Osteoblast (primary cell): ENCODE measurements at regions not wholly inside any gene's neighbourhood (a gene's known extent, or its start where the extent isn't known, plus 50 kb on each side); places are given as distances from the start of the nearest gene placed in this dataset.

Source experiments
- DNase-seq: peaks from one replicate; pipeline ENCODE4 v3.0.0; 2011; ENCODE audit warnings: low spot score, mixed read lengths; ENCODE audit not compliant: insufficient read length; ENCODE audit errors: missing footprints
- H2AFZ ChIP-seq: 2 replicates; pipeline ENCODE4 v1.6.0; 2011; ENCODE audit warnings: mild to moderate bottlenecking, low read length
- H3K27ac ChIP-seq: 2 replicates; pipeline ENCODE4 v1.5.1; 2011; ENCODE audit warnings: mild to moderate bottlenecking, low read depth, low read length, moderate library complexity
- H3K27me3 ChIP-seq: 2 replicates; pipeline ENCODE4 v1.6.0; 2012; ENCODE audit warnings: mild to moderate bottlenecking, control low read depth, inconsistent platforms, low read length, moderate library complexity; ENCODE audit not compliant: insufficient read depth
- H3K36me3 ChIP-seq: 2 replicates; pipeline ENCODE4 v1.5.1; 2011; ENCODE audit warnings: mild to moderate bottlenecking, low read length, control low read depth, moderate library complexity; ENCODE audit not compliant: insufficient read depth
- H3K4me1 ChIP-seq: 2 replicates; pipeline ENCODE4 v1.5.1; 2011; ENCODE audit warnings: mild to moderate bottlenecking, low read length, control low read depth, moderate library complexity; ENCODE audit not compliant: insufficient read depth
- H3K4me2 ChIP-seq: 2 replicates; pipeline ENCODE4 v1.6.0; 2011; ENCODE audit warnings: mild to moderate bottlenecking, low read length; ENCODE audit not compliant: insufficient read depth
- H3K4me3 ChIP-seq: fragments of 200-600 bp; sonication (generic); 3 replicates; pipeline ENCODE4 v1.5.1; 2012; ENCODE audit warnings: mild to moderate bottlenecking, low read length, inconsistent platforms; ENCODE audit not compliant: insufficient read depth
- H3K79me2 ChIP-seq: 2 replicates; pipeline ENCODE4 v1.6.0; 2012; ENCODE audit warnings: mild to moderate bottlenecking, low read length, control low read depth, inconsistent platforms; ENCODE audit not compliant: insufficient read depth
- H3K9me3 ChIP-seq: 2 replicates; pipeline ENCODE4 v1.5.1; 2011; ENCODE audit warnings: low read depth, low read length, control low read depth
- H4K20me1 ChIP-seq: 2 replicates; pipeline ENCODE4 v1.6.0; 2012; ENCODE audit warnings: mild to moderate bottlenecking, low read length, control low read depth; ENCODE audit not compliant: insufficient read depth
- CTCF ChIP-seq: IDR thresholded peaks from 2 replicates; pipeline ENCODE4 v1.5.1; 2011; ENCODE audit warnings: mild to moderate bottlenecking, low read depth, low read length, moderate library complexity; ENCODE audit errors: extremely low read depth

GRCh38 chr14:71621276-71621675 is 311.0 kb upstream of the RGS6 start:
- Histone ChIP-seq H2AFZ (no peak overlapping the region), H3K4me3 (no peak overlapping the region), H3K4me2 (no peak overlapping the region), H3K9me3 (no peaks in the 10 kb centered on the region), H3K4me1 (peaks cover 31% of the 10 kb centered on the region), H3K27me3 (no peaks in the 10 kb centered on the region), H3K79me2 (peaks cover 60% of the 10 kb centered on the region), H4K20me1 (no peaks in the 10 kb centered on the region), H3K36me3 (peaks cover 47% of the 10 kb centered on the region), H3K27ac (peak overlapping the region; percentile 68)
- DNase-seq = no peak
- no peak for TF ChIP-seq CTCF

- Histone ChIP-seq H3K36me3 (peaks cover 47% of the 10 kb centered on the region), H3K27ac (peak overlapping the region; percentile 68), H3K4me3 (no peak overlapping the region), H3K27me3 (no peaks in the 10 kb centered on the region), H3K4me1 (peaks cover 32% of the 10 kb centered on the region), H4K20me1 (no peaks in the 10 kb centered on the region), H3K4me2 (no peak overlapping the region), H3K79me2 (peaks cover 52% of the 10 kb centered on the region), H3K9me3 (no peaks in the 10 kb centered on the region), H2AFZ (no peak overlapping the region)
- no peak for TF ChIP-seq CTCF
- no peak for DNase-seq
Measured at GRCh38 chr14:71621980-71622605, 310.1 kb upstream of the RGS6 start.

- no peak for DNase-seq
- Histone ChIP-seq H4K20me1 (no peaks in the 10 kb centered on the region), H3K27ac (no peak overlapping the region), H3K9me3 (no peaks in the 10 kb centered on the region), H3K79me2 (peaks cover 46% of the 10 kb centered on the region), H3K4me3 (no peak overlapping the region), H3K36me3 (peaks cover 49% of the 10 kb centered on the region), H3K27me3 (no peaks in the 10 kb centered on the region), H2AFZ (no peak overlapping the region), H3K4me1 (peaks cover 32% of the 10 kb centered on the region), H3K4me2 (no peak overlapping the region)
- TF ChIP-seq CTCF = no peak
Measured at GRCh38 chr14:71623939-71624338, 308.3 kb upstream of the RGS6 start.

- DNase-seq = no peak
- H3K36me3 ChIP-seq = peaks cover 40% of the 10 kb centered on the region
- H3K27ac ChIP-seq = no peak overlapping the region
- H3K4me3 ChIP-seq = no peak overlapping the region
- H2AFZ ChIP-seq = no peak overlapping the region
- no peaks in the 10 kb centered on the region for H3K9me3 ChIP-seq
- no peaks in the 10 kb centered on the region for H3K27me3 ChIP-seq
- H3K79me2 ChIP-seq = peaks cover 43% of the 10 kb centered on the region
- H3K4me2 ChIP-seq = no peak overlapping the region
- H3K4me1 ChIP-seq = peaks cover 39% of the 10 kb centered on the region
- H4K20me1 ChIP-seq = no peaks in the 10 kb centered on the region
- TF ChIP-seq CTCF = no peak
Measured at GRCh38 chr14:71625175-71625574, 307.1 kb upstream of the RGS6 start.
